ENCODE measurements at regions not wholly inside any gene's neighbourhood (a gene's known extent, or its start where the extent isn't known, plus 50 kb on each side); places are given as distances from the start of the nearest gene placed in this dataset.

DNA sequence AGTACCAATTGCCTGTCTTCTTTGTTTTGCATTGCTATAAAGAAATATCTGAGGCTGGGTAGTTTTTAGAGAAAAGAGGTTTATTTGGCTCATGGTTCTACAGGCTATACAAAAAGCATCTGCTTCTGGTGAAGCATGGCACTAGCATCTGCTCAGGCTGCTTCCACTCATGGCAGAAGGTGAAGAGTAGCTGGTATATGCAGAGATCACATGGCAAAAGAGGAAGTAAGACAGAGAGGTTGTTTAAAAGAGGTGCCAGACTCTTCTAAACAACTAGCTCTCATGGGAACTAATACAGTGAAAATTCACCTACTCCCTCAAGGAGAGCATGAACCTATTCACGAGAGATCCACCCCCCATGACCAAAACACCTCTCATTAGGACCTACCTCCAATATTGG is 56.7 kb upstream of the GUCA2B start:
- DNase-seq (ENCODE audit: low spot score), result no peak

DNA sequence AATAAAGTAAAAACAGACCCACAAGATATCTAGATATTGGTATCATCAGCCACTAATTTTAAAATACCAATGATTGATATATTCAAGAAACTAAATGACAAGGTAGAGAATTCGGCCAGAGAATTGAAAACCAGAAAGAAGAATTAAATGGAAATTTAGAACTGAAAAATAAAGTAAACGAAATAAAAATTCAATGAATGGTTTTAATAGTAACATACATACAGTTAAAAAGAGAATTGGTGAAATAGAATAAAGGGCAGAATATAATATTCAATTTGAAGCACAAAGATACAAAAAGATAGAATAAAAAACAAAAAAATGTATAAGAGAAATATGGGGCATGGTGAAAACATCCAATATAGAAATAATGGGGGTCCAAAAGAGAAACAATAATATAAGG is 64.0 kb upstream of the GUCA2B start:
- DNase-seq (ENCODE audit: low spot score), result no peak

DNA sequence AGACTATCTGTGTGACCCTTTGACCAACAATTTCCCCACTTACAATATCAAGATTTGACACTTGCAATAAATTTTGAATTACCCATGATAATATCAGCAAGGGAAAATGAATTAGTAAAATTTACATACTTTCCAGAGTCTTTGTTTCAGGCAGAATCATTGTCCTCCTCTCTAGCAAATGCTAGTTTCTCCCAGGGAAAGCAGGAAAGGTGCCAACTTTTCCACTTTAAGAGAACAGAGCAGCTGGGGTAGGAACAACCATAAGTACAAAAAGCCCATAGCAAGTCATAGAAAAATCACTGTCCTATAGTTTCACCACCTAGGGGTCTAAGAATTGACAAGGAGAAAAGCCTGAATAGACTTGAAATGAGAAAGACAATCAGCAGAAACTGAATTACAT is 67.1 kb upstream of the GUCA2B start:
- no peak for DNase-seq (ENCODE audit: low spot score)

DNA sequence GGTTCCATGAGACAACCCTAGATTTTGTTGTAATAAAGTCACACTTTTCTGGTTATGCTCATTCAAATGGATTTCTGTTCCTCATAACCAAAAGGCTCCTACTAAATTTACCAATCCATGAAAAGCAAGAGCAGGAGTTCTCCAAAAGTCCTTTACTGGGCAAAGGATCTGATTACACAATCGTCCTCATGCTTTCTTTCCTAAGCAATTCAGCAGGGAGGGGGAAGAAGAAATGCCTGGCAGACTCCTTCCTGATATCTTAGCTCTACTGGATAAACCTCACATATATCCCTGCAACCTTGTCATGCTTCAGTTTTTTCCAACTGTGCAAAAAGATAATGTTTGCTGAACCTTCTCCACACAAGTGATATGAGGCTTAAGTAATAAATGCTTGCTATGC is 67.6 kb upstream of the GUCA2B start:
- DNase-seq (ENCODE audit: low spot score), result no peak

DNA sequence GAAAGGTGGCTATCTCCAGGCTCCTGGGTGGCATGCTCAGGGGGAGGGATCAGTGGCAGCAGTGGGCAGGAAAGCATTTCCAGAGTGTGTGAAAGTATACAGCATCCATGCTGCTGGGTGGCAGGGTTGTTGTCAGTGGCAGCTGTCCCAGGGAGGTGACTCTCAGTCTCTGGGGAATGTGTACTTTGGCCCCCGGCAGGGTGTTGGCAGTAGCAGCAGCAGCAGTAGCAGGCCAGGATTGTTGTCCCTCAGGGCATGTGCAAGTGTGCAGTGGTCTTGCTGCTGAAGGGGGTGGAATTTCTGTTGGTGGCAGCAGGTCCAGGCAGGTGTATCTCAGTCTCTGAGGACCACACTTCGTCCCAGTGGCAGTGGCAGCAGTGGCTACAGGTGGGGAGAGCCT is 71.7 kb upstream of the GUCA2B start:
- DNase-seq (ENCODE audit: low spot score), result no peak

DNA sequence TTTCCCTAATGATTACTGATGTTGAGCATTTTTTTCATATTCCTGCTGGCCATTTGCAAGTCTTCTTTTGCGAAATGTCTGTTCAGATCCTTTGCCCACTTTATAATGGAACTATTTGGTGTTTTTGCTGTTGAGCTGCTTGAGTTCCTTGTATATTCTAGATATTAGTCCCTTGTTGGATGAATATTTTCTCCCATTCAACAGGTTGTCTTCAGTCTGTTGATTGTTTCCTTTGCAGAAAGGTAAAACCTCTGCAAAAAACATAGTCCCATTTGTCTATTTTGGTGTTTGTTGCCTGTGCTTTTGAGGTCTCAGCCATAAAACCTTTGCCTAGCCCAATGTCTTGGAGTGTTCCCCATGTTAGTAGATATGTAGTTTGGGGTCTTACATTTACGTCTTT is 78.0 kb upstream of the GUCA2B start:
- no peak for DNase-seq (ENCODE audit: low spot score)

DNA sequence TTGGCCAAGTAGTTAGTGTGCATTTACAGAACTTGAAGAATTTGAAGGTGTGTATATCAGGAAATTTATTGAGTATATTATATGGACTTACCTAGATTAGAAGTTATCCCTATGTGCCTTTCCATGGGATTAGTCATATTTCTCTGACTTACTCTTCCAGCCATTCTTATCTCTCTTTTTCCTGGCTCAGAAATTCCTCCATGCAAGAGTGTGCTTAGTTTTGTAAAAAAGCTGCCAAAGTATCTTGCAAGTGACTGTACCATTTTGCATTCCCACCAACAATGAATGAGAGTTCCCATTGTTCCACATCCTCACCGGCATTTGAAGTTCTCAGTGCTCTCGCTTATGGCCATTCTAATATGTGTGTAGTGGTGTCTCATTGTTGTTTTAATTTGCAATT is 82.2 kb upstream of the GUCA2B start:
- no peak for DNase-seq (ENCODE audit: low spot score)

DNA sequence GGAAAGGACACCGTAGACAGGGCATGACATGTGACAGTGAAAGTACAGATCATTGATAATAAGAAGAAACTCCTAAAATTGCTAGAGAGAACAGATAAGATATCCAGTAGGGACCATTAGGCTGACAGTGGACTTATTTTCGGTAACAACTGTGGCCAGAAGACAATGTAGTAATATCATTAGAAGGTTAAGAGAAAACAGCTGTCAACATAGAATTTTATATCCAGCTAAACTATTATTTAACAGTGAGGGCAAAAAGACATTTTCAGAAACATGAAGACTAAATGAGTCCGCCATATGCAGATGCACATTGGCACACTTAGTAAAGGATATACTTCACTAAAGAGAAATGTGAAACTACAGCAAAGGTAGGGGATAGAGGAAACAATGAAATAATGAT is 95.4 kb upstream of the GUCA2B start:
- DNase-seq (ENCODE audit: low spot score), result no peak

DNA sequence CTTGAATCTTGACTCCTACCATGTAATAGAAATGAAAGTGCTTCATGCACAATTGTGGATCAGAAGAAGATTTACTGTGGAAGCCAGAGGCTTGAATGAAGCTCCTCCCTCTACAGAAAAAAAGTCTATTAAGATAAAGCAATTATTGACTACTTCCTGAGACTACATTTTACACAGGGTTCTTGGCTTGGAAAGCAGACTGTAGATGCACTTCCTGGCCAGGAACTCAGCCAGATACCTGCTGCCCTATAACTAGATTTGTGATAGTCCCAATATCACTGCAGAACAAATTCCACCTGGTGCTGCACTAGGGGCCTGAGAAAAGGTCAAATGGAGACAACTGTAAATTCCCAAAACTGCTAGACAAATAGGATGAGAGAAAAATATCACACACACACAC is 96.8 kb upstream of the GUCA2B start:
- DNase-seq (ENCODE audit: low spot score), result no peak

DNA sequence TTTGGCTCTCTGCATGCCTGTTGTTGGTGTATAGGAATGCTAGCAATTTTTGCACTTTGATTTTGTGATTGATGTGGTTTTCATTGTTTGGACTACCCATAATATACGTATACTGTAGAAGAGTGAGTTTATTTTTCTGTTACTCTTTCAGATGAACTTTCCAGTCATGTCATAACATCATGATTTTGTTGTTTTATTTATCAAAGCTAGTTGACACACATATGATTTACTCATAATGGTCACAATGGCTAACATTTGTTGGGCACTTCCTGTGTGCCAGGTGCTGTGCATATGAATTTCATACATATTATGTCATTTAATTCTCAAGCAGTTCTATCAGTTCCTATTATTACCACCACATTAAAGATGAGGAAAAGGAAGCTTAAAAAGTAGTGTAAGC is 98.1 kb upstream of the GUCA2B start:
- DNase-seq (ENCODE audit: low spot score), result no peak

DNA sequence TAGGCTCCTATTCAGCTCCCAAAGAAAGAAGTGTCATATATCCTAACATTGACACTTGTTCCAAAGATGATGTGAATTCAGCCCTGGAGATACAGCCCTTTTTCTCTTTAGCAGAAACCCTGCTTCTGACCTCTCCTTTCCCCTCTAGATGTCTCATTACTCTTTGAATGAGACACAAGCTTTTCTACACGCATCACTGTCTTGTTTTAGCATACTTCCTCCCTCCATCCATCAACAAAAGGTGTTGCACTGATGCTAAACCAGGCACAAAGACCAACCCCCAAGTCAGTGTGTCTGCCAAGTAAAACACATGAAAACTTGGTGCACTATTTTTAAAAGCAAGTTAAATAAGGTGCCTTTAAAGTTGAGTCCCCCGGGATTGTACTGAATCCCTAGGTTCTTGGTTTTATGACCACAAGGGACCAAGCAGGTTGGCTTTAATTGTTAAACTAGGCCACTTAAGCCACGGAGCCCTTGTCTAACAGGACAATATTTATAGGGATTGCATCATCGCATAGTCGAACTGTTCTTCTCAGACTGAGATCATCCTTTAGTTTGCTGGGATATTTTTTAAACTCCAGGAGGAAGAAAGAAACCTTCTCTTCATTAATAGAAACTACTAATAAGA is 101.0 kb upstream of the GUCA2B start:
- DNase-seq (ENCODE audit: low spot score), result no peak

DNA sequence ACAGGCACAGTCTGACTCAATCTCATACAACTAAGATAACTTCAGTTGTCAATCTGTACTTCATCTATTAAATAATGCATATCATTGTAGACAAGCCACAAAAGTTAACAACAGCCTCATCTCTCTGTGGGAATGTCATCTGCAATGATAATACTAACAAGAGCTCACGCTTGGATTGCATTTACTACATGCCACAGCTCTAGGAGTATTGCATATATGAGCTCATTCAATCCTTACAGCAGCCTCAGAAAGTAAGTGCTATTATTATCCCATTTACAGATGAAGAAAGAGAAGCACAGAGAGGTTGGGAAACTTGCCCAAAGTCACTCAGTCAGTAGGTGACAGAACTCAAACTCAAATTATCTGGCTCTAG is 105.7 kb upstream of the GUCA2B start:
- no peak for DNase-seq (ENCODE audit: low spot score)

DNA sequence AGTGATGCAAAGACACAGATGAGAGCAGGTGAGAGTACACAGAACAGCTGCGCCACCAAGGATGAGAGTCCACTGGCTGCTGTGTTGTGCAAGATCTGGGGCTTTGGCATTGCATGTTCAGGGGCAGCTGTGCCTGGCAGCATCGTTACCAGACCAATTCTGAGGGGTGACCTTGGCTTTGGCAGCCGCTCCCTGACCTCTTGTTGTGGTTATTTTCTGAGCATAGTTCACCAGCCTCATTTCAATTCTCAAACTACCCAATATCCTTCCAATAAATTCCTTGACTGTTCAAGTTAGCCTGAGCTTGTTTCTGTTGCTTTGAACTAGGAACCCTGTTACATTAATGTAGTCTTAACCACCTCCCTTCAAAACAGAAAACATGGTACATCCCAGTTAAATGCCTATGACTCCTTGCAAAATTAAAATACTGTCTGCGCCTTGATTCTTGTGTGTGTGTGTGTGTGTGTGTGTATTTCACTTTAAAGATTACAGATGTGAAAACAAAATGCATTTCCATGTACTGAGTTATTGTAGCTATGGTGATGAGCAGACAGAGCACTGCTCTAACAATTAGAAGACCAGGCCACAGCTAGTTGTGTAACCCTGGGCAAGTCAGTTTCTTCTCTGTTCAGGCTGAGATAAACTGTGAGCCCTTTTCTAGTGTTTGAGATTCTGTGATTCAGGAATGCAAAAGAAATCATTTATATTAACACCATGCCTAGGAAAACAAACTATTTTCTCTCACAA is 106.3 kb upstream of the GUCA2B start:
- DNase-seq (ENCODE audit: low spot score), result no peak

DNA sequence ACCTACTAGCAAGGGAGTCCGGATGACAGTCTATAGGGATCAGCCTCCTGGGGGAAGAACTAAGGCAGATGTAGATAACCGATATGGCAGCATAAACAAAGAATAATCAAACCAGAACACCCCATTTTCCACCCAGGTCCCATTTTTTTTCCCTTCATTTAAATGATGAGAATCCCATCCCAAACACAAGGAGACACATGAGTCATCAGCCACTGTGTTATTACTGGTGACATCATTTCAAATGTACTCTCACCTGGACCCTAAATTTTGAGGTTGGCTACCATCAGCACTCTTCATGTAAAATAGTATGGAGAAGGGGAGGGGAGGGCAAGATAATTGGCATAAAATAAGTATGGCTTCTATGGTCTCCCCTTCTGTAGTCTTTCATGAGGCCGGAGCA is 108.9 kb upstream of the GUCA2B start:
- DNase-seq (ENCODE audit: low spot score), result no peak

DNA sequence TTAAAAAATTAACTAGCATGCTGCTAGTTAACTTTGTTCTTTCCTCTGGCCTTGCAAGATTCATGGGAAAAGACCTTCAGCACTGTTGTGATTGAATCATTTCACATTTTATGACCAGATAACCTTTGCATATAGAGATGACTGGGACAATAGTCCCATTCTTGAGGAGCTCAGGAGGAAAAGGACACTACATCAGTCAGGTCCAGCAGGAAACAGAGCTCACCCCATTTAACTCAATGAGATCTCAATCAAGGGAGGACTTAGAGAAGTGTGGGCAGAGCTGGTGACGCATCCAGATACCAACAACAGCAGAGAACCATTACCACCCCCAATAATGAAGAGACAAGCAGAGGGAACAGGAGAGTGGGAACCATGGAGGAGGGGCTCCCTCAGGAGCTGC is 109.4 kb upstream of the GUCA2B start:
- no peak for DNase-seq (ENCODE audit: low spot score)

DNA sequence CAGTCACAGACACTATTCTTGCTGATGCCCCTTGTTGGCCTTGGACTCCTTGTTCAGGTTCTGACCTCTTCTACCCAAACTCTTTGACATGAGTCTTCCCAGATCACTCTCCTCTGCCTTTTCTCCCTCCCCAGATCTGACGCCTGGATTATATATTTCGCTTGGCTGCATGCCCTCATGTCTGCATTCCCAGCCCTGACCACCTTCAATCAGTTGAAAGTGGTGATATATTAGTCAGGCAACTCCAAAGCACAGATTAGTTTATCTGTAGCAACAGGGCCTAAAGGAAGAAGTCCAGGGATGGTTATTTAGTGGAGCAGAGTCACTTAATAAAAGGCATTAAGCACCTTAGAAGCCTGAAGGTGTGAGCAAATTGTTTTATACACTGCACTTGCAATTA is 110.0 kb upstream of the GUCA2B start:
- no peak for DNase-seq (ENCODE audit: low spot score)

DNA sequence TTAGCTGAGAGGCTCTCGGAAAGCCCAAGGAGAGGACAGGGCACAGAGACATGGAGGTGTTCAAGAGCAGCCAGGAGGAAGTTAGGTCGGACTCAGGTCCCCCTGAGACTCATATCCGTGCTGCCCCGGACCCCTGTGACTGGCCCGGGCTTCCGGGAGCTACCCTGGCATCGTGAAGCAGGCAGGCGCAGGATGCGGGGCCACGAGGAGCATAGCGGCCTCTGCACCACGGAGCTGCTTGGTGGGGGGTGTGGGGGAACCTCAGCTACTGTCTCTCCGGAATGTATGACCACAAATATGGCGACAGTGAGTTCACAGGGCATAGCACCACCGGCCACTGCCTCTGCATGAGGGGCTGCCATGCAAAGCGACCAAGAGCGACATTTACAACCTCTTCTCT is 112.2 kb upstream of the GUCA2B start:
- no peak for DNase-seq (ENCODE audit: low spot score)

DNA sequence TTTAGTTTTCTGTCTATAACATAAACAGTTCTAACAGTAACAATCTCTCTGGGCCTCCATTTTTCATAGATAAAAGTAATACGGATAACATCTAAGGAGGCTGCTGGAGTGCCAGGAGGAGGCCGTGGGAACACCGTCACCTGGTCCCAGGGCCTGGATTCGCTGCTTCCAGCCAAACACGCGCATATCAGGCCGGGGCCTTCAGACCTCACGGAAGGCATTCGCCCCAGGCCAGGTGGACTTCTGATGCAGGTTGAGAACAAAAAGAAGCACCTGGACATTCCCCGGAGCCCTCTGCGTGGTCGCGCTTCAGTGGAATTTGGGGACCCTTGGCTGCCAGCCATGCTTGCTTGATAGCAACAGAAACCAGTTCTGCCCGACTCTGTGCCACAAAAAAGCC is 113.1 kb upstream of the GUCA2B start:
- no peak for DNase-seq (ENCODE audit: low spot score)

DNA sequence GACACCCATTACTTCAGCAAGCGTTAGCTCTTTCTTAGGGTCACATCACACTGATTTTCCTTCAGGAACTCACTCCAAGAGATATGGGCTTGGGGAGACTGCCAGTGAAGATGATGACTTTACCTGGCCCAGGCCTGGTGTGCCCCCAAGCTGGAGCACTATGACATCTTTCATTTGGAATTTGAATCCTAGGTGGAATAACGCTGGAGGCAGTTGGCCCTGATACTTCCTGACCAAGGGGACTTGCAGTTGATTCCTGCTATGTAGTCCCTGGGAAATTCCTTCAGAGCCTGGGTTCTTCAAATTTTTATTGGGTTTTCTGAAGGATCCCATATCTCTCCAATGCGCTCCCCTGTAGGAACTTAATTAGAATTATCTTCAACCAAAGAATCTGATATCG is 114.9 kb upstream of the GUCA2B start:
- no peak for DNase-seq (ENCODE audit: low spot score)

DNA sequence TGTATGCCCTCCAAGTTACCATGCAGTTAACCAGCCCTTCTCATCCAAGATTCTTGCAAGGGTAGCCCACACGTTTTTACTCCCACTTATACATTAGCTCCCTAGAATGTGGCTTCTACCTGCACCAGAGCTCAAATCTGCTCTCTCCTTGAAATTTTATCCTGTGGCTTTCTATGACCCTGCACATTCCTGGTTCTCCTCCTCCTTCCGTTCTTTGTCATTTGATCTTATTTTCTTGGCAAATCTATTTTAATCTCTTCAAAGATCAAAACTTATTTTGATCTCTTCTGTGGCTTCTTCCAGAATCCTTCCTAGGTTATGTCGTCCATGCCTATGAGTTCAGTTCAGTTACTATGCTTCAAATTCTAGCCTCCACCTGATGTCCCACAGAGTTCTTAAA is 115.6 kb upstream of the GUCA2B start:
- DNase-seq (ENCODE audit: low spot score), result no peak

DNA sequence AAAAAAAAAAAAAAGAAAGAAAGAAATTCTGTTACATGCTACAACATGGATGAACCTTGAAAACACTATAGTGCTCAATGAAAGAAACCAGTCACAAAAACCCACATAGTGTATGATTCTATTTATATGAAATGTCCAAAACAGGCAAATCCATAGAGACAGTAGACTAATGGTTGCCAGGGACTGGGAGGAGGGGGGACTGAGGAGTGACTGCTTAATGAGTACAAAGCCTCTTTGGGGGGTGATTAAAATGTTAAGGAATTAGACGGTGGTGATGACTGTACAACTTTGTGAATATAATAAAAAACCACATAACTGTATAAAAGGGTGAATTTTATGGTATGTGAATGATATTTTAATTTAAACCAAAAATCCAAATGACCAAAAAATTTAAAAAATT is 116.0 kb upstream of the GUCA2B start:
- DNase-seq (ENCODE audit: low spot score), result no peak

DNA sequence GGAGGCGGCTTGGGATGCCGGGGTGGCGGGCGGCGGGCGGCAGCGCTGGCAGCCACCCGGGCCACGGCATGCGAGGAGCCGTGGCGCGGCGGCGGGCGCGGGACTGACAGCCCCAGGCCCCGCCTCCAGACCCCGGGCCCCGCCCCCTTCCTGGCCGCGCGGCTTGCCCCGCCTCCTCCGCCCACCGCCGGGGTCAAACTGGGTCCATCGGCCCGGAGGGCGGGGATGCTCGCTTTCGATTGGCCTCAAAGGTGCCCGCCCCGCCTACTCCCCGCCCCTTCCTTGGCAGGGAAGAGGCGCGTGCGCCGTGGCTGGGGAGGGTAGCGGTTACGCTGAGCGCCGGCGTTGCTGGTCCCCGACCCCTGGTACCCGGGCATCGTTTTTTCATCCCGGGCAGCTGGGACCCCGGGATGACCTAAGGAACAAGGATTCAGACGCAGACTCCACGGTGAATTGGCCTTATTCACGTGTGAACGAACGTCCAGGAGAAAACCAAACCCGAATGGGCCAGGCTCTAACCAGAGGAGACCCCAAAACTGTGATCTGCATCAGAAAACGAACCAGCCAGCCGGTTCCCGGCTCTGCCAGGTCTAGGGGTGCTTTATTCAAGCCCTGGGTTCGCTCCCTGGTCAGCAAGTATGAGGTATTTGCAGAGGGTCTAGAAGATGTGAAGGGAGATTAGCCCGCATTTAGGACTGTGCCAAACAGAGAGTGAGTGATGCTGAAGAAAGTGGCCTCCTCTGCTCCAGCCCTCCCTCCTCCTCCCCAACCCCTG is 117.2 kb upstream of the GUCA2B start:
- peak; percentile 81 for DNase-seq (ENCODE audit: low spot score)

DNA sequence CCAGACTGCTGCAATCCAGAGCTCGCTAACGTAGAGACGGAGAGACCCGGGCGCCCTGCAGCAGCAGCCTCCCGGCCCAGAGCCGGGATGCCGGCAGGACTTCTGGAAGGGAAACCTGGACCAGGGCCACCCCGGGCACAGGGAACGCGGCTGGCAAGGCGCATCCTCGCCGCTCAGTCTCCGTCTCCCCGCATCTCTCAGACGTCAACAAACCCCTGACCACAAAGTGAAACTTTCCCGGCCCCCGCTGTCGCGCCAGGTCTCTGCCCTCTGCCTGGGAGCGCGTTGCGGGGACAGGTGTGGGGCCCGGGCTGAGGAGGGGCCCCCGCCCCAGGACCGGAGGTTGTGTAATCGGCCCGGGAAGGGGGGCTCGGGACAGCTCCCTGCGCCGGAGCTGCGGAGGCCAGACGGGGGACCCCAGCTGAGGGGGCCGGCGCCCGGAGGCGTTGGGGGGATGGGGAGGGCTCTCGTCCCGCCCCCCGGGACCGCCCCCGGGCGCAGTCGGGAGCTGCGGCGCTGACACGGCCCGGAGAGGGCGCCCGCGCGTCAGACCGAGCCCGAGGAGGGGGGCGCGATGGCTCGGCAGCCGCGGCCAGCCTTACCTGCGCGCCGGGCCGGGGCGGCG is 116.6 kb upstream of the HIVEP3 start:
- no peak for DNase-seq (ENCODE audit: low spot score)

Measured in hematopoietic multipotent progenitor cell treated with erythropoietin and hydrocortisone succinate and interleukin-3 and kit ligand, for 15 days (in vitro differentiated cells).